ENCODE measurements at regions not wholly inside any gene's neighbourhood (a gene's known extent, or its start where the extent isn't known, plus 50 kb on each side); places are given as distances from the start of the nearest gene placed in this dataset.

- Histone ChIP-seq H3K4me3 (ENCODE audit: low read length) (no peak overlapping the region), H3K4me1 (ENCODE audit: control insufficient read depth, insufficient read depth, low read length) (peaks cover 17% of the 10 kb centered on the region), H3K27me3 (replicated peaks; ENCODE audit: control insufficient read depth, insufficient read depth, low read length) (no peaks in the 10 kb centered on the region), H3K9ac (ENCODE audit: low read length) (no peak overlapping the region), H3K36me3 (ENCODE audit: control insufficient read depth, insufficient read depth, low read length, severe bottlenecking) (no peaks in the 10 kb centered on the region), H3K9me3 (ENCODE audit: control insufficient read depth, low read length) (no peaks in the 10 kb centered on the region)
- DNase-seq (ENCODE audit: low read depth), result no peak
Measured at GRCh38 chr3:124158168-124158881, 166.4 kb upstream of the ROPN1 start.

DNA sequence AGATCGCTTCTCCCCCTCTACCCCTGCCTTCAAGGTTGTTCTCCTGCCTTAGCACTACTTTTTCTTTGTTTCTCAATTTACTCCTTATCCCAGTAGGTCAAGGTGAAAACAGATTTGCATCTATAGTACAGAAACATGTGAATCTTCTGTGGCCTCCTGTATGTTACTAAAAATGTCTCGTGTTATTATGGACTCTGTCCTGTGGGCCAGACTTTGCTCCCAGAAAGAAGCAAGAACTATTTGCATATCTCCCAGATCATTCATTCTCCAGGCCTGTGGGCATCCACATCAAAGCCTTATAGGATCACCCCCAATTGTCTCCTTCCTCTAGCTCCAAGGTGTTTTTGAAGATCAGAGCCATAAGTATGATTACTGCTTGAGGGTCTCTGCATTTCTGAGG, 169.5 kb upstream of the ROPN1 start:
- Histone ChIP-seq H3K9ac (ENCODE audit: low read length) (no peak overlapping the region), H3K27me3 (replicated peaks; ENCODE audit: control insufficient read depth, insufficient read depth, low read length) (no peaks in the 10 kb centered on the region), H3K36me3 (ENCODE audit: control insufficient read depth, insufficient read depth, low read length, severe bottlenecking) (peaks cover 4% of the 10 kb centered on the region), H3K4me3 (ENCODE audit: low read length) (no peak overlapping the region), H3K4me1 (ENCODE audit: control insufficient read depth, insufficient read depth, low read length) (peaks cover 17% of the 10 kb centered on the region), H3K9me3 (ENCODE audit: control insufficient read depth, low read length) (no peaks in the 10 kb centered on the region)
- no peak for DNase-seq (ENCODE audit: low read depth)

- Histone ChIP-seq H3K4me1 (ENCODE audit: control insufficient read depth, insufficient read depth, low read length) (peaks cover 3% of the 10 kb centered on the region), H3K27me3 (replicated peaks; ENCODE audit: control insufficient read depth, insufficient read depth, low read length) (no peaks in the 10 kb centered on the region), H3K4me3 (ENCODE audit: low read length) (no peak overlapping the region), H3K9ac (ENCODE audit: low read length) (no peak overlapping the region), H3K36me3 (ENCODE audit: control insufficient read depth, insufficient read depth, low read length, severe bottlenecking) (peaks cover 4% of the 10 kb centered on the region), H3K9me3 (ENCODE audit: control insufficient read depth, low read length) (no peaks in the 10 kb centered on the region)
- no peak for DNase-seq (ENCODE audit: low read depth)
Measured at GRCh38 chr3:124163689-124164088, 171.8 kb upstream of the ROPN1 start.

- Histone ChIP-seq H3K9me3 (ENCODE audit: control insufficient read depth, low read length) (no peaks in the 10 kb centered on the region), H3K27me3 (replicated peaks; ENCODE audit: control insufficient read depth, insufficient read depth, low read length) (peaks cover 4% of the 10 kb centered on the region), H3K4me3 (ENCODE audit: low read length) (no peak overlapping the region), H3K4me1 (ENCODE audit: control insufficient read depth, insufficient read depth, low read length) (peaks cover 7% of the 10 kb centered on the region), H3K36me3 (ENCODE audit: control insufficient read depth, insufficient read depth, low read length, severe bottlenecking) (peaks cover 4% of the 10 kb centered on the region), H3K9ac (ENCODE audit: low read length) (no peak overlapping the region)
- DNase-seq (ENCODE audit: low read depth), result peak; percentile 27
Measured at GRCh38 chr3:124168271-124168670, 176.3 kb upstream of the ROPN1 start.

DNA sequence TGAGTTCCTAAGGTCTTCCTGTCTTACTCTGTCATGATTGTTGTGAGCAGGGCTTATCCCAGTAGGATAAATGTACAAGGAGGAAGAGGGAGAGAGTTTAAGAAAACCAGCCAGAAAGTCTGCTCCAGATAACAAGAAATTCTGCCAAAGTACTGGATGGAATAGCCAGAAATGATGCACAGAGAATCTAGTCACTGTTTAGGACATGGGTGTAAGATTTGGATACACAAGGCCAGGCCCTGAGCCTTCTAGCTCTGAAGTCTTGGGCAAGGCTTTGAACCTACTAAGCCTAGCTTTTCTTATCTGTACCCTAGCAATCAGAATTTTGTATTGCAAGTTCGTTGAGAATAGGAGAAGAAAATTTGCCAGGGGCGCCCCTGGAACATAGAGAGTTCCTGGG, 180.4 kb upstream of the ROPN1 start:
- Histone ChIP-seq H3K9me3 (ENCODE audit: control insufficient read depth, low read length) (no peaks in the 10 kb centered on the region), H3K4me3 (ENCODE audit: low read length) (no peak overlapping the region), H3K4me1 (ENCODE audit: control insufficient read depth, insufficient read depth, low read length) (peaks cover 7% of the 10 kb centered on the region), H3K27me3 (replicated peaks; ENCODE audit: control insufficient read depth, insufficient read depth, low read length) (peaks cover 4% of the 10 kb centered on the region), H3K9ac (ENCODE audit: low read length) (no peak overlapping the region), H3K36me3 (ENCODE audit: control insufficient read depth, insufficient read depth, low read length, severe bottlenecking) (no peaks in the 10 kb centered on the region)
- no peak for DNase-seq (ENCODE audit: low read depth)

DNA sequence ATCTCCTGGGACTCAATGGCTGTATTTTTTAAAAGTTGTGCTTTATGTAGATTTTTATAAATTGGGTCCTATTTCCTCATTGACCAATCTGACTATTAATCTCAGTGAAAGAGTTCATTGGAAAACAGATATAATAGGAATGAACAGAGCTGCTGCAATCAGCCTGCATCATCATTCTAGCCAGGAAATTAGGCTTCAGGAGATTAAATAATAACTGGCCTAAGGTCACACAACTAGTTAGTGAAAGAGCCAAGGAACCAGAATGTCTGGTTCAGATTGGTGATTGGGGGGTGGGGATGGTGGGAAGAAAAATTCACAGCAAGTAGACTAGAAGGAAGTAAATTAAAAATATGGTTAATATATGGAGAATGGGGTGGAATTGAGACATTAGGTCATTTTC, 180.9 kb upstream of the ROPN1 start:
- no peak overlapping the region for H3K4me3 ChIP-seq (ENCODE audit: low read length)

DNA sequence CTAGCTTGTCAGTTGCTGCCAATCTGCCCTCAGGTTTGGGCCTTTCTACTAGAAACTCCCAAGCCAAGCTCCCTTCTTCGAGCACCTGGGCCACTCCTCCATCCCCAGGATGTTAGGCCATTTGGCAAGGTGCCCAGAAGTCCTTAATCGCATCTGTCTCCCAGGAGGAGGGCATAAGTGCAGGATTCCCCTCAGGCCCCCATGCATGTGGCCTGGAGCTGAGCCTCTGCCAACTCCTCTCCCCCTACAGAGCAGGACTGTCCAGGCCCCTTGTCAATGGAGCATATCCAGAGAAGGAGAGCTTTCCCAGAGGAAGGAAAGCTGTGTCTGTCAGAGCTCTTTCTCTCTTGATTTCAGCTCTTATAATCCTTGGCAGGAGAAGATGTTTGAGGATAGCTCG, 182.6 kb upstream of the ROPN1 start:
- H3K9ac ChIP-seq (ENCODE audit: low read length), result no peak overlapping the region
- H3K4me1 ChIP-seq (ENCODE audit: control insufficient read depth, insufficient read depth, low read length), result peaks cover 7% of the 10 kb centered on the region
- no peak overlapping the region for H3K4me3 ChIP-seq (ENCODE audit: low read length)
- DNase-seq (ENCODE audit: low read depth), result no peak
- no peaks in the 10 kb centered on the region for H3K36me3 ChIP-seq (ENCODE audit: control insufficient read depth, insufficient read depth, low read length, severe bottlenecking)
- H3K27me3 ChIP-seq (replicated peaks; ENCODE audit: control insufficient read depth, insufficient read depth, low read length), result peaks cover 4% of the 10 kb centered on the region
- no peaks in the 10 kb centered on the region for H3K9me3 ChIP-seq (ENCODE audit: control insufficient read depth, low read length)

More for the DNA sequence above, 180.9 kb upstream of the ROPN1 start:
- DNase-seq (ENCODE audit: low read depth), result no peak
- Histone ChIP-seq H3K9me3 (ENCODE audit: control insufficient read depth, low read length) (no peaks in the 10 kb centered on the region), H3K36me3 (ENCODE audit: control insufficient read depth, insufficient read depth, low read length, severe bottlenecking) (no peaks in the 10 kb centered on the region), H3K27me3 (replicated peaks; ENCODE audit: control insufficient read depth, insufficient read depth, low read length) (peaks cover 4% of the 10 kb centered on the region), H3K9ac (ENCODE audit: low read length) (no peak overlapping the region), H3K4me1 (ENCODE audit: control insufficient read depth, insufficient read depth, low read length) (peaks cover 7% of the 10 kb centered on the region)

DNA sequence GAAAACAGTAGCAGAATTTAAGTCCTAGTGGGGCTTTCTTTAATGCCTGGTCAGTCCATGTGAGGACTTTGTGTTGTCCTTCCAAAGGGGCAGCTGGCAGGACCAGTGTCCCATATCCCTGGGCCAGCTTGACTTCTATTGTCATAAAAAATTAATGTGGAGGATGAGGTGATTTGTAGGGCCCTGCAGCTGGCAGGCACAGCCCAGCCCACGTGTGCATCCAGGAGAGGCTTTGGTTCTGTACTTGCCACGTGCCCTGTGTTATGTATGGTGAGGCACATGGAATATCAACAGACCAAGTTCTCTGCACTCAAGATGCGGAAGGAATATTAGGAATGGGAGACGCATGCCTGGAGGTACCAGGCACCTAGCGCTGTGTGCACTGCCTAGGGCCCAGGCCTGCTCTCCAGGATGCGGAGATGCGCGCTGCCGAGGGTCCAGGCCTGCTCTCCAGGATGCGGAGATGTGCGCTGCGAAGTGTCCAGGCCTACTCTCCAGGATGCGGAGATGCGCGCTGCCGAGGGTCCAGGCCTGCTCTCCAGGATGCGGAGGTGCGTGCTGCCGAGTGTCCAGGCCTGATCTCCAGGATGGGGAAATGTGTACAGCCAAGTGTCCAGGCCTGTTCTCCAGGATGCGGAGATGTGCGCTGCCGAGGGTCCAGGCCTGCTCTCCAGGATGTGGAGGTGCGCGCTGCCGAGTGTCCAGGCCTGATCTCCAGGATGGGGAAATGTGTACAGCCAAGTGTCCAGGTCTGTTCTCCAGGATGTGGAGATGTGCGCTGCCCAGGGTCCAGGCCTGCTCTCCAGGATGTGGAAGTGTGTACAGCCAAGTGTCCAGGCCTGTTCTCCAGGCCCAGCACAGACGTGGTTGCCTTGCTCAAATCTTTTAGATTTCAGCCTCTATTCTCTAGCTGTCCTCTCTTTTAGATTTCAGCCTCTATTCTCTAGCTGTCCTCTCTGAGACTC, 183.3 kb upstream of the ROPN1 start:
- no peak for DNase-seq (ENCODE audit: low read depth)
- H3K36me3 ChIP-seq (ENCODE audit: control insufficient read depth, insufficient read depth, low read length, severe bottlenecking), result no peaks in the 10 kb centered on the region
- peaks cover 4% of the 10 kb centered on the region for H3K27me3 ChIP-seq (replicated peaks; ENCODE audit: control insufficient read depth, insufficient read depth, low read length)
- no peak overlapping the region for H3K4me3 ChIP-seq (ENCODE audit: low read length)
- no peak overlapping the region for H3K9ac ChIP-seq (ENCODE audit: low read length)
- H3K4me1 ChIP-seq (ENCODE audit: control insufficient read depth, insufficient read depth, low read length), result peaks cover 7% of the 10 kb centered on the region
- no peaks in the 10 kb centered on the region for H3K9me3 ChIP-seq (ENCODE audit: control insufficient read depth, low read length)

DNA sequence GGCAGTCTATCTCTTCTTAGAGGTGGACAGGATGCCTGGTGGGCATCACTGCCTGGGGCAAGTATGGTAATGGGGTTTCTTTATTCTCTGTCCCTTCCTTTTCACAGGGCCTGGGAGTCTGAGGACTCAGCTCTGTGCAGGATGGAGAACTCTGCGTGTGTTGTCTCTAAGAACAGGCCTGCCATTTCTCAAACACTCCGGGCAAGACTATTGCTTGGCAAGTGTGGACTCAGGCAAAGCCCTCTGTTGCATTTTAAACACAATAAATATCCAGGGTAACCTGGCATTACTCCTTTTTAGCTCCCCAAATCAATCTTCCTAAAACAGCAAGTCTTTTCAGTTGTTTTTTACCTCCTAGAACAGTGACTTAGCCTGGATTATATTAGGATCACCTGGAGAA, 185.1 kb upstream of the ROPN1 start:
- no peak for DNase-seq (ENCODE audit: low read depth)
- Histone ChIP-seq H3K27me3 (replicated peaks; ENCODE audit: control insufficient read depth, insufficient read depth, low read length) (no peaks in the 10 kb centered on the region), H3K4me3 (ENCODE audit: low read length) (no peak overlapping the region), H3K4me1 (ENCODE audit: control insufficient read depth, insufficient read depth, low read length) (peaks cover 7% of the 10 kb centered on the region), H3K9me3 (ENCODE audit: control insufficient read depth, low read length) (peaks cover 2% of the 10 kb centered on the region), H3K36me3 (ENCODE audit: control insufficient read depth, insufficient read depth, low read length, severe bottlenecking) (no peaks in the 10 kb centered on the region), H3K9ac (ENCODE audit: low read length) (no peak overlapping the region)

- peaks cover 3% of the 10 kb centered on the region for H3K9me3 ChIP-seq (ENCODE audit: control insufficient read depth, low read length)
Measured at GRCh38 chr3:124178531-124178930, 186.6 kb upstream of the ROPN1 start.

GRCh38 chr3:124200407-124200806, 208.5 kb upstream of the ROPN1 start:
- peaks cover 9% of the 10 kb centered on the region for H3K4me1 ChIP-seq (ENCODE audit: control insufficient read depth, insufficient read depth, low read length)
- peak; percentile 50 for DNase-seq (ENCODE audit: low read depth)
- peaks cover 6% of the 10 kb centered on the region for H3K27me3 ChIP-seq (replicated peaks; ENCODE audit: control insufficient read depth, insufficient read depth, low read length)
- H3K9me3 ChIP-seq (ENCODE audit: control insufficient read depth, low read length), result no peaks in the 10 kb centered on the region
- no peak overlapping the region for H3K9ac ChIP-seq (ENCODE audit: low read length)
- H3K36me3 ChIP-seq (ENCODE audit: control insufficient read depth, insufficient read depth, low read length, severe bottlenecking), result no peaks in the 10 kb centered on the region
- no peak overlapping the region for H3K4me3 ChIP-seq (ENCODE audit: low read length)

More at GRCh38 chr3:124178531-124178930, 186.6 kb upstream of the ROPN1 start:
- H3K36me3 ChIP-seq (ENCODE audit: control insufficient read depth, insufficient read depth, low read length, severe bottlenecking), result no peaks in the 10 kb centered on the region
- H3K4me1 ChIP-seq (ENCODE audit: control insufficient read depth, insufficient read depth, low read length), result no peaks in the 10 kb centered on the region
- DNase-seq (ENCODE audit: low read depth), result no peak
- H3K27me3 ChIP-seq (replicated peaks; ENCODE audit: control insufficient read depth, insufficient read depth, low read length), result no peaks in the 10 kb centered on the region
- H3K9ac ChIP-seq (ENCODE audit: low read length), result no peak overlapping the region
- no peak overlapping the region for H3K4me3 ChIP-seq (ENCODE audit: low read length)

All from adipocyte (in vitro differentiated cells).